Activated CD4-positive, alpha-beta T cell treated with anti-CD3 and anti-CD28 coated beads, Interleukin-2, amount 10 ng/mL, durations not matched to agents 24 days and 14 days (primary cell): ENCODE measurements at regions not wholly inside any gene's neighbourhood (a gene's known extent, or its start where the extent isn't known, plus 50 kb on each side); places are given as distances from the start of the nearest gene placed in this dataset.

Experiments
- DNase-seq: peaks from one replicate; pipeline ENCODE4 v3.0.0; 2022
- H3K27ac Mint-ChIP-seq: one replicate; pipeline ENCODE4 v1.8.0; 2022; ENCODE audit warnings: mild to moderate bottlenecking, mixed read lengths
- H3K27me3 Mint-ChIP-seq: one replicate; pipeline ENCODE4 v1.8.0; 2022; ENCODE audit warnings: mixed read lengths
- H3K36me3 Mint-ChIP-seq: one replicate; pipeline ENCODE4 v1.8.0; 2022; ENCODE audit warnings: low read depth, mild to moderate bottlenecking, mixed read lengths
- H3K4me1 Mint-ChIP-seq: one replicate; pipeline ENCODE4 v1.8.0; 2021; ENCODE audit warnings: mixed read lengths
- H3K4me3 Mint-ChIP-seq: one replicate; pipeline ENCODE4 v1.8.0; 2022; ENCODE audit warnings: mild to moderate bottlenecking, moderate library complexity, mixed read lengths
- H3K9me3 Mint-ChIP-seq: one replicate; pipeline ENCODE4 v1.8.0; 2021; ENCODE audit warnings: mixed read lengths
- intact Hi-C: fragments of 100-400 bp; cut with micrococcal nuclease; formaldehyde crosslinking; loops from one replicate; pipeline ENCODE4 v1.15.1; 2023

GRCh38 chr12:116381744-116382685, 104.5 kb upstream of the MED13L start:
- intact Hi-C loops: no loop called here
- H3K4me1 Mint-ChIP-seq: peaks cover 2% of the 10 kb centered on the region
- no peak for DNase-seq
- no peak overlapping the region for H3K4me3 Mint-ChIP-seq
- H3K27ac Mint-ChIP-seq: no peak overlapping the region
- H3K9me3 Mint-ChIP-seq: no peaks in the 10 kb centered on the region
- no peaks in the 10 kb centered on the region for H3K36me3 Mint-ChIP-seq
- peaks cover 4% of the 10 kb centered on the region for H3K27me3 Mint-ChIP-seq

GRCh38 chr12:116382686-116383530, 105.4 kb upstream of the MED13L start:
- Mint-ChIP-seq H3K27ac (no peak overlapping the region), H3K4me1 (peaks cover 2% of the 10 kb centered on the region), H3K27me3 (peaks cover 4% of the 10 kb centered on the region), H3K9me3 (no peaks in the 10 kb centered on the region), H3K4me3 (no peak overlapping the region), H3K36me3 (no peaks in the 10 kb centered on the region)
- no peak for DNase-seq
- intact Hi-C loops: no loop called here

GRCh38 chr12:116384175-116384574, 106.7 kb upstream of the MED13L start:
- Mint-ChIP-seq H3K36me3 (no peaks in the 10 kb centered on the region), H3K9me3 (no peaks in the 10 kb centered on the region), H3K4me1 (peaks cover 2% of the 10 kb centered on the region), H3K27me3 (peaks cover 5% of the 10 kb centered on the region), H3K4me3 (no peak overlapping the region), H3K27ac (no peak overlapping the region)
- intact Hi-C loops: no loop called here
- no peak for DNase-seq

- Mint-ChIP-seq H3K4me1 (peaks cover 2% of the 10 kb centered on the region), H3K27me3 (peaks cover 6% of the 10 kb centered on the region), H3K27ac (no peak overlapping the region), H3K36me3 (no peaks in the 10 kb centered on the region), H3K4me3 (no peak overlapping the region), H3K9me3 (no peaks in the 10 kb centered on the region)
- DNase-seq: no peak
- intact Hi-C loops: no loop called here
Observed at GRCh38 chr12:116384691-116385485, 107.4 kb upstream of the MED13L start.

GRCh38 chr12:116385486-116386217, 108.2 kb upstream of the MED13L start:
- Mint-ChIP-seq H3K4me3 (no peak overlapping the region), H3K27ac (no peak overlapping the region), H3K36me3 (no peaks in the 10 kb centered on the region), H3K27me3 (peaks cover 6% of the 10 kb centered on the region), H3K9me3 (no peaks in the 10 kb centered on the region), H3K4me1 (peaks cover 2% of the 10 kb centered on the region)
- intact Hi-C loops: no loop called here
- no peak for DNase-seq

- Mint-ChIP-seq H3K9me3 (no peaks in the 10 kb centered on the region), H3K36me3 (no peaks in the 10 kb centered on the region), H3K4me1 (peaks cover 5% of the 10 kb centered on the region), H3K4me3 (no peak overlapping the region), H3K27me3 (peaks cover 3% of the 10 kb centered on the region), H3K27ac (no peak overlapping the region)
- intact Hi-C loops: no loop called here
- no peak for DNase-seq
Observed at GRCh38 chr12:116389326-116389725, 111.8 kb upstream of the MED13L start.

GRCh38 chr12:116389990-116390389, 112.5 kb upstream of the MED13L start:
- H3K36me3 Mint-ChIP-seq: no peaks in the 10 kb centered on the region
- no peaks in the 10 kb centered on the region for H3K9me3 Mint-ChIP-seq
- no peak overlapping the region for H3K4me3 Mint-ChIP-seq
- peaks cover 4% of the 10 kb centered on the region for H3K4me1 Mint-ChIP-seq
- H3K27ac Mint-ChIP-seq: no peak overlapping the region
- peaks cover 3% of the 10 kb centered on the region for H3K27me3 Mint-ChIP-seq
- DNase-seq: no peak
- intact Hi-C loops: no loop called here

GRCh38 chr12:116390401-116391335, 113.2 kb upstream of the MED13L start:
- Mint-ChIP-seq H3K27ac (no peak overlapping the region), H3K36me3 (no peaks in the 10 kb centered on the region), H3K9me3 (no peaks in the 10 kb centered on the region), H3K4me1 (peaks cover 2% of the 10 kb centered on the region), H3K27me3 (peaks cover 3% of the 10 kb centered on the region), H3K4me3 (no peak overlapping the region)
- intact Hi-C loops: no loop called here
- DNase-seq: no peak

GRCh38 chr12:116391501-116391900, 114.0 kb upstream of the MED13L start:
- H3K27ac Mint-ChIP-seq: no peak overlapping the region
- intact Hi-C loops: no loop called here
- no peaks in the 10 kb centered on the region for H3K9me3 Mint-ChIP-seq
- H3K27me3 Mint-ChIP-seq: peaks cover 3% of the 10 kb centered on the region
- H3K36me3 Mint-ChIP-seq: no peaks in the 10 kb centered on the region
- H3K4me3 Mint-ChIP-seq: no peak overlapping the region
- H3K4me1 Mint-ChIP-seq: peaks cover 2% of the 10 kb centered on the region
- no peak for DNase-seq

- H3K4me1 Mint-ChIP-seq: peaks cover 2% of the 10 kb centered on the region
- no peak overlapping the region for H3K27ac Mint-ChIP-seq
- intact Hi-C loops: no loop called here
- no peaks in the 10 kb centered on the region for H3K36me3 Mint-ChIP-seq
- peaks cover 3% of the 10 kb centered on the region for H3K27me3 Mint-ChIP-seq
- H3K9me3 Mint-ChIP-seq: no peaks in the 10 kb centered on the region
- H3K4me3 Mint-ChIP-seq: no peak overlapping the region
- DNase-seq: no peak
Observed at GRCh38 chr12:116392061-116392460, 114.6 kb upstream of the MED13L start.

GRCh38 chr12:116393255-116393654, 115.8 kb upstream of the MED13L start:
- no peak for DNase-seq
- H3K36me3 Mint-ChIP-seq: no peaks in the 10 kb centered on the region
- intact Hi-C loops: no loop called here
- no peak overlapping the region for H3K4me3 Mint-ChIP-seq
- H3K4me1 Mint-ChIP-seq: peaks cover 2% of the 10 kb centered on the region
- no peak overlapping the region for H3K27ac Mint-ChIP-seq
- H3K9me3 Mint-ChIP-seq: peaks cover 3% of the 10 kb centered on the region
- H3K27me3 Mint-ChIP-seq: peaks cover 5% of the 10 kb centered on the region

- DNase-seq: no peak
- no peak overlapping the region for H3K4me3 Mint-ChIP-seq
- H3K27ac Mint-ChIP-seq: no peak overlapping the region
- intact Hi-C loops: no loop called here
- H3K4me1 Mint-ChIP-seq: peaks cover 2% of the 10 kb centered on the region
- H3K9me3 Mint-ChIP-seq: peaks cover 4% of the 10 kb centered on the region
- no peaks in the 10 kb centered on the region for H3K36me3 Mint-ChIP-seq
- H3K27me3 Mint-ChIP-seq: peaks cover 9% of the 10 kb centered on the region
Observed at GRCh38 chr12:116393859-116394650, 116.6 kb upstream of the MED13L start.
